ENCODE measurements at regions not wholly inside any gene's neighbourhood (a gene's known extent, or its start where the extent isn't known, plus 50 kb on each side); places are given as distances from the start of the nearest gene placed in this dataset.

GRCh38 chr5:21694567-21694966 is 1158.6 kb downstream of the CDH12 start:
- DNase-seq: no peak

- no peak for DNase-seq
Observed at GRCh38 chr5:21693591-21693990, 1159.6 kb downstream of the CDH12 start.

GRCh38 chr5:21689587-21689986 is 1163.6 kb downstream of the CDH12 start:
- no peak for DNase-seq

DNA sequence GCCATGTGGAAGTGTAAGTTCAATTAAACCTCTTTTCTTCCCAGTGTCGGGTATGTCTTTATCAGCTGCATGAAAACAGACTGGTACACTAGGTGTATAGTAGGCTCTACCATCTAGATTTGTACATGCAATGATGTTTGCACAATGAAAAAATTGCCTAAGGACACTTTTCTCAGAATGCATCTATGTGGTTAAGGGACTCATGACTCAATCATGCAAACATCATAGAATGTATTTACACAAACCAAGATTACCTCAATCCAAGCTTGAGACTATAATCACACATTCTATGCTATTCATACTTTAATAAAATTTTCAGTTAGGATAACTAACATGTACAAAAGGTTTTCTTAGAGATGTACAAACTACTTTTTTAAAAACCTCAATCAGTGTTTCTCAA is 1164.5 kb downstream of the CDH12 start:
- no peak for DNase-seq

DNA sequence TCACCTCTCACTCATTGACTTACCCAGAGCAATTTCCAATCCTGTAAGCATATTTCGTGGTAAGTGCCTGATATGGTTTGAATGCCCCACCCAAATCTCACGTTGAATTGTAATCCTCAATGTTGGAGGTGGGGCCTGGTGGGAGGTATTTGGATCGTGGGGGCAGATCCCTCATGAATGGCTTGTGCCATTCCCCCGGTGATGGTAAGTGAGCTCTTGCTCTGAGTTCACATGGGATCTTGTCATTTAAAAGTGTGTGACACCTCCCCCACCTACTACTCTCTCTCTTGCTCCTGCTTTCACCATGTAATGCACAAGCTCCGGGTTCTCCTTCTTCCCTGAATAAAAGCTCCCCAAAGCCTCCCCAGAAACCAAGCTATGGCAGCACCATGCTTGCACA is 1165.5 kb downstream of the CDH12 start:
- DNase-seq: no peak

GRCh38 chr5:21686706-21687105 is 1166.4 kb downstream of the CDH12 start:
- no peak for DNase-seq

GRCh38 chr5:21685522-21685921 is 1167.6 kb downstream of the CDH12 start:
- no peak for DNase-seq

- DNase-seq: no peak
Observed at GRCh38 chr5:21684992-21685391, 1168.2 kb downstream of the CDH12 start.

- DNase-seq: no peak
Observed at GRCh38 chr5:21681911-21682310, 1171.2 kb downstream of the CDH12 start.

GRCh38 chr5:21680641-21681040 is 1172.5 kb downstream of the CDH12 start:
- no peak for DNase-seq

DNA sequence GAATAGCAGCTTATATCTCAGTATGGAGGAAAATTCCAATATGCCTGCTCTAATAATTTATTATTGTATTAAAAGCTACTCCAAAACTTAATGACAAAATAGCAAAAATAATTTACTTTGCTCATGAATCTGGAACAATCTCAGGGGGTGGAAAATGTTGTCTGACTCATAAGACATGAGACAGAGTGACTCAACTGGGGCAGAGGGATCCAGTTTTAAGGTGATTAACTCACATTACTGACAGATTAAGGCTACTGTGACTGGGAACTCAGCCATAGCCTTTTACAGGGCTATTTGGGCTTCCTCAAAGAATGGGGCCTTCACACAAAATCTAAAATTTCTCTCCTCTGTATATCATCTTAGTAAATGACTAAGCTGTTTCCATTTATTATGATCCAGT is 1172.9 kb downstream of the CDH12 start:
- DNase-seq: no peak

GRCh38 chr5:21678526-21678925 is 1174.6 kb downstream of the CDH12 start:
- DNase-seq: no peak

DNA sequence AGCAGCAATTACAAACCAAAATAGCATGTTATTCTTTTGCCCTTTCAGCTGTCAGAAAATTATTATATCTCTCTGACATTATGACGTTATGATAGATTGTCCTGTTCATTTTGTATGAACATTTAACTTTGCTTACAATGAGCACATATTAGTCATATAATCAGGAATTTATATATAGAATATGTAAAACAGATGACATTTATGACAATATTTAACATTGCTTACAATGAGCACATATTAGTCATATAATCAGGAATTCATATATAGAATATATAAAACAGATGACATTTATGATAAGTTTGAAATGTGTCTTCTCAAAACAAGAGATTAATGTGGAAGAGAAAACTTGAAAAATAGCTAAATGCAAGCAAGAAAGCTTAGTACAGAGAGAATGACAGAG is 1180.2 kb downstream of the CDH12 start:
- DNase-seq: no peak

DNA sequence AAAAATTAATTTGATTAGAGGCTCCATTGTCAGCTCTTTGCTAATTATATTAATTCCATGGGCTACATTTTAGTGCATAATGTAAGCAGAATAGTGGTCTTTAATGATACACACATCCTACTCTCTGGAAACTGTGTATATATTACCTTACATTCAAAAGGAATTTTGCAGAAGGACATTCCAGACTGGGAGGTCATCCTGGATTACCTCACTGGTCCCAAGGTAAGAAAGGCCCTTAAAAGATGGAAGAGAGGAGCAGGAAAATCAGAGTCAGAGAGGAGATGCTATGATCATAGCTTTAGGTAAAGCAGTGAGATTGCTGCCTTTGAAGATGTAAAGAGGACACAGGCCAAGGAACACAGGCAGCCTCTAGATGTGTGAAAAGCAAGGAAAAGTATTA is 1180.8 kb downstream of the CDH12 start:
- DNase-seq: no peak

DNA sequence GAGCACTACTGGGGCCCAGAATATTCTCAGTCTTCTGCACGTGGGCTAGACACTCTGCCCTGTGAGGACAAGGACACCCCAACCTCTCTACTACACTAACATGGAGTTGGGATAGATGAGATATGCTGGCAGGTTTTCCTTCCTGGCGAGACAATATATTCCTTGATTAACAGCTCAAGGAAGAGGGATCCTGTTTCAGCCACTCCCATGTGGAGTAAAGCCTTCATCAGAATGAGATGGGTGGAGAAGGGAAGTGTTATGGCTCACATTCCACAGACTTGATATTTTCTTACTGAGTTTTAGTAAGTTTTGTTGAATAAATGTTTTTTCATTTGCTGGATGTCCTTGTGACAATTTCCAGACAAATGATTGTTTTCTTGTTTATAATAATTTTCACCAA is 1187.6 kb downstream of the CDH12 start:
- DNase-seq: no peak

DNA sequence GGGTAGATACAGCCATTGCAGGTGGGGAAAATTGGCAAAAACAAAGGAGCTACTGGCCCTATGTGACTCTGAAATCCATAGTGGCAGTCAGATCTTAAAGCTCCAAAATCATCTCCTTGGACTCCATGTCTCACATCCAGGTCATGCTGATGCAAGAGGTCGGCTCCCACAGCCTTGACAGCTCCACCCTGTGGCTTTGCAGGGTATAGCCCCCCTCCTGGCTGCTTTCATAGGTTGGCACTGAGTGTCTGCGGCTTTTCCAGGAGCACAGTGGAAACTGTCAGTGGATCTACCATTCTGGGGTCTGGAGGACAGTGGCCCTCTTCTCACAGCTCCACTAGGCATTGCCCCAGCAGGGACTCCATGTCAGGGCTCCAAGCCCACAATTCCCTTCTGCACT is 1190.1 kb downstream of the CDH12 start:
- no peak for DNase-seq

DNA sequence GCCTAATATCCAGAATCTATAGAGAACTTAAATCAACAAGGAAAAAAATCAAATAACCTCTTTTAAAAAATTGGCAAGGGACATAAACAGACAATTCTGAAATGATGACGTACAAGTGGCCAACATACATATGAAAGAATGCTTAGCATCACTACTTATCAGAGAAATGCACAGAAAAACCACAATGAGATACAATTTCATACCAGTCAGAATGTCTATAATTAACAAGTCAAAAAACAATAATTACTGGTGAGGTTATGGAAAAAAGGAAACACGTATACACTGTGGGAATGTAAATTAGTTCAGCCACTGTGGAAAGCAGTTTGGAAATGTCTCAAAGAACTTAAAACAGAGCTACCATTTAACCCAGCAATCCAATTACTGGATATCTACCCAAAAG is 1192.0 kb downstream of the CDH12 start:
- DNase-seq: no peak

DNA sequence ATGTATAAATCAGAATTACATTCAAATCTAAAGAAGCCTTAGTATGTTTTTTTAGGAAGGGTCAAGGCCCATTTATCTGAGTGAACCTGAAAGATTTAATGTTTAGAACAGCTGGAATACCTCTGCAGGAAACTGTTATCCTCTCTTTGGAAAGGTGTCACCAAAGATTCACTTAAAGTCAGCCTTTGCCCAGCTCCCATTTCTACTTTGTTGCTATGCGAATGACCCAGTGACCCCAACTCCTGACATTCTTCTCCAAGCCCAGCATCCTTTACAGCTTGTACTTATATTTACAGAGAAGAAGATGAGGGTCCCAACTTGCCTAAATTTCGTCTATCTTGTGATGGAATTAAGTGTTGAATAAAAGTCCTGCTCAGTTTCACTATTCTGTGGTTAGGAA is 1198.6 kb downstream of the CDH12 start:
- DNase-seq: no peak

GRCh38 chr5:21649969-21650368 is 1203.2 kb downstream of the CDH12 start:
- no peak for DNase-seq

- no peak for DNase-seq
Observed at GRCh38 chr5:21646469-21646868, 1206.7 kb downstream of the CDH12 start.

GRCh38 chr5:21644032-21644431 is 1209.1 kb downstream of the CDH12 start:
- no peak for DNase-seq

- no peak for DNase-seq
Observed at GRCh38 chr5:21642312-21642711, 1210.8 kb downstream of the CDH12 start.

GRCh38 chr5:21623831-21624230 is 1229.3 kb downstream of the CDH12 start:
- DNase-seq: no peak

- no peak for DNase-seq
Observed at GRCh38 chr5:21615195-21615765, 1237.9 kb downstream of the CDH12 start.

DNA sequence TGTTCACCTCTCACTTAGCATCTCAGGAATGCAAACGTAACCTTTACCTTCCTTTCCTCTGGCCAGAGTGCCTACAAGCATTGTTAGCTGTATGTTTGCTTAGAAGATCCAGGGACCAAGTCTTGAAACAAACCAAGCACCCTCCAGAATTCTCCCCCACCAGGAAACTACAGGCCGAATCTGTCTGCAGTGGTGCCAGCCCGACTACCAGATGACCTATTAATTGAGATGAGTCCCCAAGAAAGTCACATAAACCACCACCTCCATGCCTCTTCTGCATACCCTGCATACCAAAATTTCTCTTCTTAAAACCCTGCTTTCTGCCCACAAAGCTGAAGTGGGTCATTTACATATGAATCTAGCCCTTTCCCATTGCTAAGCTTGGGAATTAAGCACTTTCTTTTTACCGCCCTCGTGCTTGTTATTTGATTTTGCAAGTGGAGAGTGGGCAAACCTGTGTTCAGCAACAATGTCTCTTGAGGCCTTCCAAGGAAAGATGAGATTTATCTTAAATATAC is 1239.1 kb downstream of the CDH12 start:
- no peak for DNase-seq

DNA sequence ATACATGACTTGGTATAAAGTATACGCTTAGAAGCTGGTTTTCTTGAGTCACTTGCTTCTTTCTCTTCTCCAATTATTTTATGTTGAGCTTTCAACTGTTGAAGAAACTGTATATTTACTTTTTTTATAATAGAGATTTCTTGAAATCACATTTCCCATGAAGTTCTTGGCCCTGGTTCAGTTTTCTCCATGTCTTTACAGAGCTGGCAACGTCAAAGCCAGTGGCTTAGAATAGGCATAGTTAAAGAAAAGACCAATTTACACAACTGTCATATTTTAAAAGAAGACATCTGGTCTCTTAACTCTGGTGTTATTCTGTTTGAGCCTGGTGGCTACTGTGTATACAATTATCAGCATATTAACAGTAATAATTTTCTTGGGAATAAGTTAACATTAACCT is 1249.3 kb downstream of the CDH12 start:
- no peak for DNase-seq
